Prostate gland (tissue), 2 donors: ENCODE measurements at regions not wholly inside any gene's neighbourhood (a gene's known extent, or its start where the extent isn't known, plus 50 kb on each side); places are given as distances from the start of the nearest gene placed in this dataset.

ENCODE experiments used
- CTCF ChIP-seq, 4 experiments: fragments of 200-600 bp in 2 of 4; fragments of 450-650 bp in 2 of 4; sonication (generic) in 2 of 4; IDR thresholded peaks; 1 replicate in 3 of 4; 2 replicates in 1 of 4; pipeline ENCODE4 v1.5.1; 2016 to 2019; ENCODE audit warnings: antibody characterized with exemption in 4 of 4, mild to moderate bottlenecking in 2 of 4, moderate library complexity in 2 of 4
- POLR2A ChIP-seq: fragments of 450-650 bp; IDR thresholded peaks from one replicate; pipeline ENCODE4 v1.6.1; 2016; ENCODE audit warnings: antibody characterized with exemption, mild to moderate bottlenecking
- POLR2AphosphoS5 ChIP-seq: sonication (generic); formaldehyde crosslinking; IDR thresholded peaks from one replicate; pipeline ENCODE4 v1.6.1; 2017; ENCODE audit warnings: antibody characterized with exemption

GRCh38 chr22:47411006-47411405, 648.6 kb downstream of the TBC1D22A start:
- TF ChIP-seq CTCF (IDR thresholded peaks at IDR 0.05), result no peak
- no peak for TF ChIP-seq POLR2AphosphoS5
- no peak for TF ChIP-seq POLR2A
